MM.1S (cell line): ENCODE measurements at regions not wholly inside any gene's neighbourhood (a gene's known extent, or its start where the extent isn't known, plus 50 kb on each side); places are given as distances from the start of the nearest gene placed in this dataset.

ENCODE experiments used
- EZH2 ChIP-seq: fragments of 300-600 bp; sonication (generic); optimal IDR thresholded peaks from 2 replicates; pipeline ENCODE3; 2017; ENCODE audit warnings: low read depth, mild to moderate bottlenecking, antibody characterized with exemption, low read length, mixed read lengths
- TF ChIP-seq, protein P1 (sequence below): fragments of 300-600 bp; sonication (generic); IDR thresholded peaks from 2 replicates; pipeline ENCODE4 v1.5.1; 2016; ENCODE audit warnings: antibody characterized with exemption, low read length, mixed read lengths

DNA sequence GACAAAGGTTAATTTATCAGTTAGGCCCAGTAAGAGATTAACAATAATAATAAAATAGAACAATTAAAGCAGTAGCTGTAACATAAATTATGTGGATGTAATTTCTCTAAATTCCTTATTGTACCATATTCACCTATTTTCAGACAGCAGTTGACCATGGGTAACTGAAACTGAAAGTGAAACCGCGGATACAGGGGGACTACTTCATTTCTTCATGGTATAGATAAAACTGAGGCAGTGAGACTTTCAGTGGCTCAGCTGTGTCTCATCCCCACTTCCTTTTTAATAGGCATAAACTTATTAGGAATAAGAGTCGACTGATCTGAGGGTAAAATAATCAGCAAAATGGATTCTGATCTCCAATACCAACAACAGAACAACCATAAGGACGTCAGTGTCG lies 174.0 kb upstream of the WWC1 start:
- TF ChIP-seq, protein P1, sequence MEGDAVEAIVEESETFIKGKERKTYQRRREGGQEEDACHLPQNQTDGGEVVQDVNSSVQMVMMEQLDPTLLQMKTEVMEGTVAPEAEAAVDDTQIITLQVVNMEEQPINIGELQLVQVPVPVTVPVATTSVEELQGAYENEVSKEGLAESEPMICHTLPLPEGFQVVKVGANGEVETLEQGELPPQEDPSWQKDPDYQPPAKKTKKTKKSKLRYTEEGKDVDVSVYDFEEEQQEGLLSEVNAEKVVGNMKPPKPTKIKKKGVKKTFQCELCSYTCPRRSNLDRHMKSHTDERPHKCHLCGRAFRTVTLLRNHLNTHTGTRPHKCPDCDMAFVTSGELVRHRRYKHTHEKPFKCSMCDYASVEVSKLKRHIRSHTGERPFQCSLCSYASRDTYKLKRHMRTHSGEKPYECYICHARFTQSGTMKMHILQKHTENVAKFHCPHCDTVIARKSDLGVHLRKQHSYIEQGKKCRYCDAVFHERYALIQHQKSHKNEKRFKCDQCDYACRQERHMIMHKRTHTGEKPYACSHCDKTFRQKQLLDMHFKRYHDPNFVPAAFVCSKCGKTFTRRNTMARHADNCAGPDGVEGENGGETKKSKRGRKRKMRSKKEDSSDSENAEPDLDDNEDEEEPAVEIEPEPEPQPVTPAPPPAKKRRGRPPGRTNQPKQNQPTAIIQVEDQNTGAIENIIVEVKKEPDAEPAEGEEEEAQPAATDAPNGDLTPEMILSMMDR: no peak
- TF ChIP-seq EZH2: no peak
